GM21360 (cell line): ENCODE measurements at regions not wholly inside any gene's neighbourhood (a gene's known extent, or its start where the extent isn't known, plus 50 kb on each side); places are given as distances from the start of the nearest gene placed in this dataset.

Source experiments
- ATAC-seq: cut with Tn5 transposase; IDR thresholded peaks from one replicate; pipeline ENCODE4 v1.9.1; 2021; ENCODE audit warnings: mild to moderate bottlenecking, moderate library complexity; ENCODE audit not compliant: unreplicated experiment

GRCh38 chr2:221205103-221205673 is 366.9 kb downstream of the EPHA4 start:
- no peak for ATAC-seq

- no peak for ATAC-seq
These were observed 361.4 kb downstream of the EPHA4 start for GRCh38 chr2:221210686-221211085.

- ATAC-seq, result no peak
These were observed 360.5 kb downstream of the EPHA4 start for GRCh38 chr2:221211653-221212052.

GRCh38 chr2:221212105-221212504 is 360.0 kb downstream of the EPHA4 start:
- no peak for ATAC-seq

- ATAC-seq, result no peak
These were observed 356.6 kb downstream of the EPHA4 start for GRCh38 chr2:221215487-221215886.

GRCh38 chr2:221216636-221217035 is 355.5 kb downstream of the EPHA4 start:
- ATAC-seq, result no peak

- ATAC-seq, result no peak
These were observed 346.4 kb downstream of the EPHA4 start for GRCh38 chr2:221225752-221226151.

- no peak for ATAC-seq
These were observed 343.8 kb downstream of the EPHA4 start for GRCh38 chr2:221228214-221228769.

- ATAC-seq, result no peak
These were observed 343.0 kb downstream of the EPHA4 start for GRCh38 chr2:221229099-221229498.

GRCh38 chr2:221231511-221231910 is 340.6 kb downstream of the EPHA4 start:
- no peak for ATAC-seq

GRCh38 chr2:221235941-221236340 is 336.2 kb downstream of the EPHA4 start:
- no peak for ATAC-seq

- no peak for ATAC-seq
These were observed 331.0 kb downstream of the EPHA4 start for GRCh38 chr2:221241072-221241471.

- ATAC-seq, result no peak
These were observed 328.3 kb downstream of the EPHA4 start for GRCh38 chr2:221243771-221244170.

GRCh38 chr2:221245045-221245444 is 327.1 kb downstream of the EPHA4 start:
- no peak for ATAC-seq

- ATAC-seq, result no peak
These were observed 326.3 kb downstream of the EPHA4 start for GRCh38 chr2:221245772-221246171.

- no peak for ATAC-seq
These were observed 317.8 kb downstream of the EPHA4 start for GRCh38 chr2:221254299-221254698.

- ATAC-seq, result no peak
These were observed 316.2 kb downstream of the EPHA4 start for GRCh38 chr2:221255862-221256261.

GRCh38 chr2:221258464-221258863 is 313.6 kb downstream of the EPHA4 start:
- no peak for ATAC-seq

- ATAC-seq, result no peak
These were observed 309.5 kb downstream of the EPHA4 start for GRCh38 chr2:221262651-221263050.

- ATAC-seq, result no peak
These were observed 308.5 kb downstream of the EPHA4 start for GRCh38 chr2:221263573-221263972.

- no peak for ATAC-seq
These were observed 307.8 kb downstream of the EPHA4 start for GRCh38 chr2:221264318-221264717.

- ATAC-seq, result no peak
These were observed 304.2 kb downstream of the EPHA4 start for GRCh38 chr2:221267773-221268425.

GRCh38 chr2:221268631-221269030 is 303.5 kb downstream of the EPHA4 start:
- ATAC-seq, result no peak
